DMS 273 treated with DMSO at 0.1 percent for 48 hours (cell line): ENCODE measurements at regions not wholly inside any gene's neighbourhood (a gene's known extent, or its start where the extent isn't known, plus 50 kb on each side); places are given as distances from the start of the nearest gene placed in this dataset.

Experiments
- DNase-seq: peaks from one replicate; lab custom pipeline; 2025; lab: John Stamatoyannopoulos, UW

GRCh38 chr12:107320033-107320928, 226.9 kb upstream of the CRY1 start:
- no peak for DNase-seq

GRCh38 chr12:107320929-107321631, 227.7 kb upstream of the CRY1 start:
- DNase-seq, result no peak

- DNase-seq, result no peak
These were observed 228.7 kb upstream of the CRY1 start for GRCh38 chr12:107322063-107322462.

GRCh38 chr12:107325075-107325608, 231.8 kb upstream of the CRY1 start:
- no peak for DNase-seq

- DNase-seq, result no peak
These were observed 232.9 kb upstream of the CRY1 start for GRCh38 chr12:107326237-107326636.

GRCh38 chr12:107327651-107328182, 234.4 kb upstream of the CRY1 start:
- DNase-seq, result no peak

- DNase-seq, result no peak
These were observed 235.2 kb upstream of the CRY1 start for GRCh38 chr12:107328442-107329133.

- no peak for DNase-seq
These were observed 236.4 kb upstream of the CRY1 start for GRCh38 chr12:107329569-107330324.

- no peak for DNase-seq
These were observed 237.6 kb upstream of the CRY1 start for GRCh38 chr12:107330831-107331431.

- DNase-seq, result no peak
These were observed 238.1 kb upstream of the CRY1 start for GRCh38 chr12:107331471-107331870.

GRCh38 chr12:107331912-107332311, 238.6 kb upstream of the CRY1 start:
- no peak for DNase-seq

GRCh38 chr12:107332743-107333142, 239.4 kb upstream of the CRY1 start:
- DNase-seq, result no peak

GRCh38 chr12:107335802-107336570, 242.6 kb upstream of the CRY1 start:
- DNase-seq, result no peak

- no peak for DNase-seq
These were observed 243.3 kb upstream of the CRY1 start for GRCh38 chr12:107336695-107337094.

GRCh38 chr12:107337346-107338095, 244.2 kb upstream of the CRY1 start:
- DNase-seq, result no peak

GRCh38 chr12:107339487-107339886, 246.1 kb upstream of the CRY1 start:
- no peak for DNase-seq

GRCh38 chr12:107339932-107340331, 246.6 kb upstream of the CRY1 start:
- no peak for DNase-seq

GRCh38 chr12:107340898-107341297, 247.5 kb upstream of the CRY1 start:
- DNase-seq, result no peak

GRCh38 chr12:107344035-107344808, 250.9 kb upstream of the CRY1 start:
- DNase-seq, result no peak
